H9 (cell line): ENCODE measurements at regions not wholly inside any gene's neighbourhood (a gene's known extent, or its start where the extent isn't known, plus 50 kb on each side); places are given as distances from the start of the nearest gene placed in this dataset.

Source experiments
- DNase-seq: peaks from one replicate; pipeline ENCODE4 v3.0.0-alpha.2; 2017
- H2AFZ ChIP-seq: one replicate; pipeline ENCODE4 v1.6.1; 2013; ENCODE audit warnings: mild to moderate bottlenecking, low read length, control low read depth, moderate library complexity
- H2AK5ac ChIP-seq: 2 replicates; pipeline ENCODE4 v1.6.1; 2013; ENCODE audit warnings: low read length, control low read depth, mixed read lengths; ENCODE audit not compliant: insufficient read length
- H2BK120ac ChIP-seq: one replicate; pipeline ENCODE4 v1.6.1; 2013; ENCODE audit warnings: low read depth, mild to moderate bottlenecking, low read length, control low read depth, inconsistent platforms; ENCODE audit not compliant: poor library complexity, severe bottlenecking
- H2BK12ac ChIP-seq: 2 replicates; pipeline ENCODE4 v1.6.1; 2013; ENCODE audit warnings: low read length, control low read depth, mixed read lengths, low read depth; ENCODE audit not compliant: insufficient read length
- H2BK15ac ChIP-seq: 2 replicates; pipeline ENCODE4 v1.6.1; 2013; ENCODE audit warnings: low read depth, low read length, control low read depth
- H2BK20ac ChIP-seq: one replicate; pipeline ENCODE4 v1.6.1; 2013; ENCODE audit warnings: low read depth, mild to moderate bottlenecking, low read length, control low read depth, inconsistent platforms; ENCODE audit not compliant: poor library complexity, severe bottlenecking
- H2BK5ac ChIP-seq: 2 replicates; pipeline ENCODE4 v1.6.1; 2013; ENCODE audit warnings: low read length, control low read depth, mixed read lengths; ENCODE audit not compliant: insufficient read length
- H3K14ac ChIP-seq: 2 replicates; pipeline ENCODE4 v1.6.1; 2013; ENCODE audit warnings: low read length, control low read depth; ENCODE audit not compliant: insufficient read depth
- H3K18ac ChIP-seq: 2 replicates; pipeline ENCODE4 v1.6.1; 2013; ENCODE audit warnings: low read depth, mild to moderate bottlenecking, mixed read lengths, low read length, control low read depth; ENCODE audit not compliant: insufficient read length
- H3K23ac ChIP-seq: 2 replicates; pipeline ENCODE4 v1.6.1; 2013; ENCODE audit warnings: low read length, control low read depth, mixed read lengths, low read depth; ENCODE audit not compliant: insufficient read length
- H3K23me2 ChIP-seq: 2 replicates; pipeline ENCODE4 v1.6.1; 2013; ENCODE audit warnings: low read depth, mild to moderate bottlenecking, mixed read lengths, low read length, control low read depth; ENCODE audit not compliant: insufficient read length, poor library complexity, severe bottlenecking
- H3K27ac ChIP-seq: 2 replicates; pipeline ENCODE4 v1.5.1; 2013; ENCODE audit warnings: low read length, control low read depth, mixed read lengths, low read depth; ENCODE audit not compliant: insufficient read length
- H3K27me3 ChIP-seq: 2 replicates; pipeline ENCODE4 v1.6.1; 2013; ENCODE audit warnings: low read length, control low read depth, inconsistent platforms; ENCODE audit not compliant: insufficient read depth
- H3K4ac ChIP-seq: 2 replicates; pipeline ENCODE4 v1.6.1; 2013; ENCODE audit warnings: low read depth, mild to moderate bottlenecking, control low read depth, inconsistent platforms, low read length, moderate library complexity
- H3K4me1 ChIP-seq: 2 replicates; pipeline ENCODE4 v1.6.1; 2013; ENCODE audit warnings: low read length, control low read depth, inconsistent platforms; ENCODE audit not compliant: insufficient read depth
- H3K4me2 ChIP-seq: 2 replicates; pipeline ENCODE4 v1.6.1; 2013; ENCODE audit warnings: low read length, control low read depth, mixed read lengths; ENCODE audit not compliant: insufficient read length, insufficient read depth
- H3K56ac ChIP-seq: 2 replicates; pipeline ENCODE4 v1.6.1; 2013; ENCODE audit warnings: low read depth, mild to moderate bottlenecking, mixed read lengths, low read length, control low read depth; ENCODE audit not compliant: insufficient read length
- H3K79me1 ChIP-seq: 2 replicates; pipeline ENCODE4 v1.6.1; 2013; ENCODE audit warnings: low read depth, mild to moderate bottlenecking, moderate library complexity, low read length, control low read depth, inconsistent platforms; ENCODE audit not compliant: insufficient read depth, poor library complexity, severe bottlenecking
- H3K79me2 ChIP-seq: 2 replicates; pipeline ENCODE4 v1.6.1; 2013; ENCODE audit warnings: low read length, control low read depth, inconsistent platforms; ENCODE audit not compliant: insufficient read depth
- H3K9ac ChIP-seq: 2 replicates; pipeline ENCODE4 v1.6.1; 2013; ENCODE audit warnings: low read length, control low read depth, mixed read lengths; ENCODE audit not compliant: insufficient read length; ENCODE audit errors: extremely low read depth
- H3K9me3 ChIP-seq: one replicate; pipeline ENCODE4 v1.6.1; 2013; ENCODE audit warnings: low read depth, low read length, inconsistent platforms; ENCODE audit not compliant: control insufficient read depth
- H3T11ph ChIP-seq: one replicate; pipeline ENCODE4 v1.6.1; 2013; ENCODE audit warnings: mild to moderate bottlenecking, low read length, control low read depth, inconsistent platforms
- H4K20me1 ChIP-seq: one replicate; pipeline ENCODE4 v1.6.1; 2013; ENCODE audit not compliant: control insufficient read depth, insufficient read length, insufficient read depth
- H4K5ac ChIP-seq: 2 replicates; pipeline ENCODE4 v1.6.1; 2013; ENCODE audit warnings: low read depth, mild to moderate bottlenecking, mixed read lengths, low read length, control low read depth; ENCODE audit not compliant: insufficient read length
- H4K8ac ChIP-seq: replicated peaks from 2 replicates; pipeline ENCODE4 v1.6.1; 2013; ENCODE audit warnings: low read length, control low read depth, mixed read lengths, low read depth; ENCODE audit not compliant: insufficient read length
- H4K91ac ChIP-seq: 2 replicates; pipeline ENCODE4 v1.6.1; 2013; ENCODE audit warnings: low read depth, mild to moderate bottlenecking, moderate library complexity, mixed read lengths, low read length, control low read depth; ENCODE audit not compliant: insufficient read length
- H3K27ac Mint-ChIP-seq, 3 experiments: 2 replicates in 2 of 3; 3 replicates in 1 of 3; pipeline ENCODE4 v1.8.0; 2020 to 2021; ENCODE audit warnings: mixed read lengths in 3 of 3, mild to moderate bottlenecking in 1 of 3, moderate library complexity in 1 of 3
- H3K27me3 Mint-ChIP-seq: 2 replicates; pipeline ENCODE4 v1.8.0; 2021; ENCODE audit warnings: low read depth, mild to moderate bottlenecking, moderate library complexity, mixed read lengths
- H3K36me3 Mint-ChIP-seq, 3 experiments: 2 replicates in 2 of 3; 3 replicates in 1 of 3; pipeline ENCODE4 v1.8.0; 2020 to 2021; ENCODE audit warnings: low read depth in 3 of 3, mixed read lengths in 3 of 3; ENCODE audit not compliant: insufficient read depth in 1 of 3
- H3K4me1 Mint-ChIP-seq, 2 experiments: 2 replicates each; pipeline ENCODE4 v1.8.0; 2020; ENCODE audit warnings: mixed read lengths in 2 of 2
- H3K4me3 Mint-ChIP-seq, 2 experiments: 2 replicates in 1 of 2; 3 replicates in 1 of 2; pipeline ENCODE4 v1.8.0; 2020 to 2021; ENCODE audit warnings: mild to moderate bottlenecking in 2 of 2, mixed read lengths in 2 of 2, moderate library complexity in 1 of 2
- H3K9me3 Mint-ChIP-seq, 2 experiments: 2 replicates in 1 of 2; 3 replicates in 1 of 2; pipeline ENCODE4 v1.8.0; 2020; ENCODE audit warnings: mild to moderate bottlenecking in 2 of 2, mixed read lengths in 2 of 2, moderate library complexity in 1 of 2
- CTCF ChIP-seq: fragments of 200-600 bp; sonication (generic); conservative IDR thresholded peaks from 3 replicates; pipeline ENCODE4 v1.8.0; 2021; ENCODE audit warnings: antibody characterized with exemption, mild to moderate bottlenecking
- WGBS: extraction: QIAGEN DNeasy Blood & Tissue Kit; methylation state at CpG from one replicate; pipeline ENCODE4 v1.1.7; 2013; ENCODE audit warnings: missing lambda C conversion rate, low lambda C conversion rate, mixed read lengths; ENCODE audit not compliant: insufficient read length; ENCODE audit errors: extremely low coverage; 5-methylcytosine and 5-hydroxymethylcytosine counted together

- Histone ChIP-seq H3K4me1 (no peaks in the 10 kb centered on the region), H3K9ac (no peak overlapping the region), H2AFZ (no peak overlapping the region), H4K20me1 (no peaks in the 10 kb centered on the region), H3K14ac (no peak overlapping the region), H3K79me1 (no peaks in the 10 kb centered on the region), H2BK5ac (no peak overlapping the region), H3T11ph (no peak overlapping the region), H4K91ac (no peak overlapping the region), H3K79me2 (no peaks in the 10 kb centered on the region), H3K18ac (no peak overlapping the region), H2AK5ac (no peak overlapping the region), H3K27ac (no peak overlapping the region), H4K5ac (no peak overlapping the region), H3K9me3 (no peaks in the 10 kb centered on the region), H3K23me2 (no peaks in the 10 kb centered on the region), H3K4ac (no peak overlapping the region), H2BK120ac (no peak overlapping the region), H3K56ac (no peak overlapping the region), H3K27me3 (no peaks in the 10 kb centered on the region), H2BK20ac (no peak overlapping the region), H3K4me2 (no peak overlapping the region), H3K23ac (no peak overlapping the region), H2BK12ac (no peak overlapping the region), H2BK15ac (no peak overlapping the region), H4K8ac (no peak overlapping the region)
- WGBS, result no CpG with 5 or more reads among the region's 3 CpGs
- no peaks in the 10 kb centered on the region for H3K27me3 Mint-ChIP-seq
- H3K36me3 Mint-ChIP-seq, result peaks cover 0 to 7% (median 0%) of the 10 kb centered on the region in 3 experiments; a peak in 3 of 7 replicates
- peak overlapping the region in 1 of 3 experiments; percentile 35; a peak in 2 of 7 replicates for H3K27ac Mint-ChIP-seq
- no peaks in the 10 kb centered on the region for H3K9me3 Mint-ChIP-seq
- peaks cover 11 to 13% of the 10 kb centered on the region in 2 experiments for H3K4me1 Mint-ChIP-seq
- H3K4me3 Mint-ChIP-seq, result no peak overlapping the region
- TF ChIP-seq CTCF, result no peak
- DNase-seq, result no peak
Observed at GRCh38 chr6:80456724-80457438, 350.4 kb downstream of the BCKDHB start.
